ENCODE measurements at regions not wholly inside any gene's neighbourhood (a gene's known extent, or its start where the extent isn't known, plus 50 kb on each side); places are given as distances from the start of the nearest gene placed in this dataset.

- TF ChIP-seq CTCF (IDR thresholded peaks at IDR 0.05) (no peak), SIN3A (IDR thresholded peaks at IDR 0.05; ENCODE audit: borderline replicate concordance, insufficient read depth, low read depth, low read length) (no peak)
These were observed 353.9 kb upstream of the THBS1 start for GRCh38 chr15:39227001-39227400.

All from Panc1 (cell line).